GM23248 (cell line): ENCODE measurements at regions not wholly inside any gene's neighbourhood (a gene's known extent, or its start where the extent isn't known, plus 50 kb on each side); places are given as distances from the start of the nearest gene placed in this dataset.

Experiments used
- EZH2 ChIP-seq: fragments of 200-600 bp; sonication (generic); IDR thresholded peaks from 2 replicates; pipeline ENCODE4 v1.6.1; 2018; ENCODE audit warnings: antibody characterized with exemption, mild to moderate bottlenecking; ENCODE audit not compliant: insufficient read depth, poor library complexity, severe bottlenecking
- EZH2phosphoT487 ChIP-seq: fragments of 200-600 bp; sonication (generic); IDR thresholded peaks from 2 replicates; pipeline ENCODE4 v1.6.1; 2018; ENCODE audit warnings: antibody characterized with exemption, moderate library complexity, mild to moderate bottlenecking, low read depth; ENCODE audit not compliant: insufficient read depth

DNA sequence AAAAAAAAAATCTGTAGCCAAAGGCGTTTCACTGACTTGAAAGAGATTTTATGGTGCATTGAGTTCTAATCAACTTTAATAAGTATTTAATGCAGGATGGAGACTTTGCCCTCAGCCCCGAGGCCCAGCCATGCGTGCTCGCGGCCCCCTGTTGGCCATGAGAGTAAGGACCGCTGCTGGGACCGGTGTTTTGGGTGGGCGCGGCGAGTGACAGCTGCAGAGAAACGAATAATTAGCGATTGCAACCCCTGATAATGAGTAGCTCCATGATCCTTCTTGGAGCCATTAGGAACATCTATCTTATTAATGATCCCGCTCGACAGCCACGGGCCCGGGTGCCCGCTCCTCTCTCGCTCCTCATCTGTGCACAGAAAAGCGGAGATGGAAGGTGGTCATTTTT, 347.4 kb downstream of the RPS24 start:
- TF ChIP-seq EZH2 = no peak
- no peak for TF ChIP-seq EZH2phosphoT487
